Mammary epithelial cell (primary cell): ENCODE measurements at regions not wholly inside any gene's neighbourhood (a gene's known extent, or its start where the extent isn't known, plus 50 kb on each side); places are given as distances from the start of the nearest gene placed in this dataset.

Experiments
- EZH2 ChIP-seq: IDR thresholded peaks from 2 replicates; pipeline ENCODE4 v1.6.1; 2012; ENCODE audit warnings: low read length, inconsistent platforms, borderline replicate concordance
- TF ChIP-seq, protein P1 (sequence below), 2 donors: IDR thresholded peaks in 1 of 2; conservative IDR thresholded peaks in 1 of 2; 2 replicates each; pipeline ENCODE4 v1.5.1; 2011 to 2012; ENCODE audit warnings: inconsistent platforms in 2 of 2, low read length in 2 of 2, mild to moderate bottlenecking in 2 of 2, control low read depth in 1 of 2, low read depth in 1 of 2; ENCODE audit not compliant: insufficient read depth in 1 of 2; ENCODE audit errors: extremely low read depth in 1 of 2

DNA sequence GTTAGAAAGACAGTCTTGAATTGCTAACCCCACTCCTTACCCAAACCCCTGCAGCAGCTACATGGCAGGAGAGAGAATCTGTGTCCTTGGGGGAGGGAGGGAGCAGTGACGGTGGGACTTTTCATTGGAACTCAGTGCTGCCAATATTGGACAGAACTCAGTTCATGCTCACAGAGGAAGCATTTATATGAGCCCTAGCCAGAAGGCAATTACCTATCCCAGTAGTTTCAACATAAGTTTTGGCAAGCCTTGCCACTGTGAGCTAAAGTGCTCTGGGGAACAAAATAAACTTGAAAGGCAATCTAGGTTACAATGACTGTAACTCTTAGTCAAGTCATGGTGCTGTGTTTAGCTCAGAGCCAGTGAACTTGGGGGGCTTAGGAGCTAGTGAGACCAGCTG lies 1013.4 kb upstream of the COX7C start:
- TF ChIP-seq, protein P1, sequence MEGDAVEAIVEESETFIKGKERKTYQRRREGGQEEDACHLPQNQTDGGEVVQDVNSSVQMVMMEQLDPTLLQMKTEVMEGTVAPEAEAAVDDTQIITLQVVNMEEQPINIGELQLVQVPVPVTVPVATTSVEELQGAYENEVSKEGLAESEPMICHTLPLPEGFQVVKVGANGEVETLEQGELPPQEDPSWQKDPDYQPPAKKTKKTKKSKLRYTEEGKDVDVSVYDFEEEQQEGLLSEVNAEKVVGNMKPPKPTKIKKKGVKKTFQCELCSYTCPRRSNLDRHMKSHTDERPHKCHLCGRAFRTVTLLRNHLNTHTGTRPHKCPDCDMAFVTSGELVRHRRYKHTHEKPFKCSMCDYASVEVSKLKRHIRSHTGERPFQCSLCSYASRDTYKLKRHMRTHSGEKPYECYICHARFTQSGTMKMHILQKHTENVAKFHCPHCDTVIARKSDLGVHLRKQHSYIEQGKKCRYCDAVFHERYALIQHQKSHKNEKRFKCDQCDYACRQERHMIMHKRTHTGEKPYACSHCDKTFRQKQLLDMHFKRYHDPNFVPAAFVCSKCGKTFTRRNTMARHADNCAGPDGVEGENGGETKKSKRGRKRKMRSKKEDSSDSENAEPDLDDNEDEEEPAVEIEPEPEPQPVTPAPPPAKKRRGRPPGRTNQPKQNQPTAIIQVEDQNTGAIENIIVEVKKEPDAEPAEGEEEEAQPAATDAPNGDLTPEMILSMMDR (conservative IDR thresholded peaks at IDR 0.05 in 1 of 2, IDR thresholded peaks at IDR 0.05 in 1 of 2; ENCODE audit: extremely low read depth in 1 of 2, insufficient read depth in 1 of 2, low read depth in 1 of 2, low read length in 2 of 2): no peak
- TF ChIP-seq EZH2: no peak
